ENCODE measurements at regions not wholly inside any gene's neighbourhood (a gene's known extent, or its start where the extent isn't known, plus 50 kb on each side); places are given as distances from the start of the nearest gene placed in this dataset.
A peak's percentile ranks its signal among the peaks of the same experiment; 100 is the strongest.

- H3K4me3 ChIP-seq (ENCODE audit: low read length): no peak overlapping the region
- peak; percentile 88 for DNase-seq (ENCODE audit: low read depth)
- peak; percentile 44 for TF ChIP-seq CTCF (IDR thresholded peaks at IDR 0.05; ENCODE audit: insufficient read depth, low read depth, low read length, missing control alignments)
Measured at GRCh38 chr2:225270861-225271260, 128.6 kb upstream of the NYAP2 start.

DNA sequence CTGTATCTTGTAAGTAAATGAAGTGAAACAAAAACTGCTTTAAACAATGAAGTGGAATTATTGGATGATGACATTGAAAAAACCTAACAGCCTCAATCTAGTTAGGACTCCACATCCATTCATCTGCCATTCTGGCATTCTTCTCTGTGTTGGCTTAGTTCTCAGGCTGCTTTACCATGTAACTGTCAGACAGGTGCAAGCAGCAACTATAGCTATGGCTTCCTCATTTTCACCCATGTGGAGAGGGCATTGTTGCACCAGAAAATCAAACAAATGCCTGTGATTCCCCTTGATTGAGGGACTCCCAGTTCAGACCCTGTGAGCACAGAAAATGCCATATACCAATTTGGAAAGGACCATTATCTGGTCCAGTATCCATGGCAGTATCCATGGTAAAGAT is 129.5 kb upstream of the NYAP2 start:
- no peak for DNase-seq (ENCODE audit: low read depth)
- no peak for TF ChIP-seq CTCF (IDR thresholded peaks at IDR 0.05; ENCODE audit: insufficient read depth, low read depth, low read length, missing control alignments)
- H3K4me3 ChIP-seq (ENCODE audit: low read length): no peak overlapping the region

DNA sequence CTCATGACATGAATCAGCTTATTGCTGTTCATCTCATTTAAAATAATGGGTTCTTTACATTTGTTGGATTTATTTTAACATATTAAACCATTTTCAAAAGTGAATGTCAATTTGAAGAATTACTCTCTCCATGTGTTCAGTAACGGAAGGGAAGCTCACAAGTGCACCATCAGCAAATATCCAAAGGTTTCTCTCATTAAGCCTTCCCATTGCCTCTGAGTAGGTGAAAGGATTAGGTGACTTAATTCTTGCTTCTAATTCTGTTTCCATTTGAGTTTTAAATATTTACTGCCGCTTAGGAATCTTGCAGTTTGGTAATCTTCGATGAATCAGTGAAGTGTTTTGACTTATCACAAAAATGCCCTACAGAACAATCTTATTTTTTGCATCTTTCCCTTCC is 145.1 kb upstream of the NYAP2 start:
- H3K4me3 ChIP-seq (ENCODE audit: low read length): no peak overlapping the region
- TF ChIP-seq CTCF (IDR thresholded peaks at IDR 0.05; ENCODE audit: insufficient read depth, low read depth, low read length, missing control alignments): no peak
- no peak for DNase-seq (ENCODE audit: low read depth)

- no peak overlapping the region for H3K4me3 ChIP-seq (ENCODE audit: low read length)
- no peak for DNase-seq (ENCODE audit: low read depth)
- TF ChIP-seq CTCF (IDR thresholded peaks at IDR 0.05; ENCODE audit: insufficient read depth, low read depth, low read length, missing control alignments): no peak
Measured at GRCh38 chr2:225244933-225245332, 154.6 kb upstream of the NYAP2 start.

- DNase-seq (ENCODE audit: low read depth): no peak
- no peak overlapping the region for H3K4me3 ChIP-seq (ENCODE audit: low read length)
- no peak for TF ChIP-seq CTCF (IDR thresholded peaks at IDR 0.05; ENCODE audit: insufficient read depth, low read depth, low read length, missing control alignments)
Measured at GRCh38 chr2:225236769-225237323, 162.7 kb upstream of the NYAP2 start.

GRCh38 chr2:225233234-225233633 is 166.3 kb upstream of the NYAP2 start:
- peak; percentile 30 for DNase-seq (ENCODE audit: low read depth)
- no peak overlapping the region for H3K4me3 ChIP-seq (ENCODE audit: low read length)

More at GRCh38 chr2:225233234-225233633, 166.3 kb upstream of the NYAP2 start:
- TF ChIP-seq CTCF (IDR thresholded peaks at IDR 0.05; ENCODE audit: insufficient read depth, low read depth, low read length, missing control alignments): no peak
